ENCODE measurements at regions not wholly inside any gene's neighbourhood (a gene's known extent, or its start where the extent isn't known, plus 50 kb on each side); places are given as distances from the start of the nearest gene placed in this dataset.

- CTCF ChIA-PET: no interaction called here
- Histone ChIP-seq H2AFZ (ENCODE audit: low read depth, low read length) (no peak overlapping the region), H3K79me2 (ENCODE audit: control insufficient read depth, insufficient read depth, low read length) (no peaks in the 10 kb centered on the region), H3K4me3 (replicated peaks in 1 of 3; ENCODE audit: insufficient read depth in 1 of 3, low read depth in 1 of 3, low read length in 3 of 3) (no peak overlapping the region), H3K27ac (ENCODE audit: insufficient read depth, low read depth, low read length) (no peak overlapping the region), H3K9me1 (replicated peaks; ENCODE audit: control insufficient read depth, extremely low read depth, insufficient read depth, low read length) (no peaks in the 10 kb centered on the region), H3K4me2 (ENCODE audit: insufficient read depth, low read length) (no peak overlapping the region), H3K27me3 (ENCODE audit: control insufficient read depth in 2 of 2, insufficient read depth in 2 of 2, low read length in 2 of 2) (no peaks in the 10 kb centered on the region), H3K4me1 (ENCODE audit: control insufficient read depth, extremely low read depth, insufficient read depth, low read length) (no peaks in the 10 kb centered on the region), H3K36me3 (ENCODE audit: control insufficient read depth in 2 of 2, extremely low read depth in 1 of 2, insufficient read depth in 2 of 2, low read length in 2 of 2) (no peaks in the 10 kb centered on the region), H3K9ac (replicated peaks; ENCODE audit: extremely low read depth, insufficient read depth, low read length) (no peak overlapping the region), H4K20me1 (replicated peaks; ENCODE audit: control insufficient read depth, extremely low read depth, insufficient read depth, low read length) (no peaks in the 10 kb centered on the region), H3K9me3 (replicated peaks; ENCODE audit: control insufficient read depth, insufficient read depth, low read length) (no peaks in the 10 kb centered on the region)
- intact Hi-C loops (cut with micrococcal nuclease): no loop called here
- DNase-seq (ENCODE audit: low read depth, low spot score): no peak
- TF ChIP-seq CTCF (IDR thresholded peaks at IDR 0.05; ENCODE audit: extremely low read depth in 1 of 2, insufficient read depth in 1 of 2, low read depth in 1 of 2, low read length in 2 of 2): no peak
- TF ChIP-seq GATA2 (IDR thresholded peaks at IDR 0.05; ENCODE audit: insufficient read depth, insufficient read length, low read depth, low read length): no peak
- POLR2A ChIA-PET: no interaction called here
- FAIRE-seq: no peak
- dilution Hi-C loops (cut with MboI; ENCODE audit: extremely low pct_ligation_motif_present, low sequenced_read_pairs): no loop called here
- no TSS peak for BruUV-seq (replicated peaks)
Observed at GRCh38 chr1:192889082-192889481, 80.2 kb downstream of the RGS2 start.

GRCh38 chr1:192890134-192890533 lies 81.3 kb downstream of the RGS2 start:
- no peak for TF ChIP-seq EZH2 (IDR thresholded peaks at IDR 0.05; ENCODE audit: borderline replicate concordance, low read depth, low read length, severe bottlenecking)
- no peak for TF ChIP-seq CTCF (IDR thresholded peaks at IDR 0.05; ENCODE audit: extremely low read depth in 1 of 2, insufficient read depth in 1 of 2, low read depth in 1 of 2, low read length in 2 of 2)
- no peak for TF ChIP-seq MYC (IDR thresholded peaks at IDR 0.05; ENCODE audit: low read depth, low read length)
- TF ChIP-seq FOS (IDR thresholded peaks at IDR 0.05; ENCODE audit: borderline replicate concordance, insufficient read depth, low read length): no peak
- TF ChIP-seq GATA2 (IDR thresholded peaks at IDR 0.05; ENCODE audit: insufficient read depth, insufficient read length, low read depth, low read length): no peak
- no peak for TF ChIP-seq POLR2A (IDR thresholded peaks at IDR 0.05; ENCODE audit: low read depth, low read length)
- TF ChIP-seq JUN (IDR thresholded peaks at IDR 0.05; ENCODE audit: borderline replicate concordance, insufficient read depth, insufficient read length, low read depth): no peak
- TF ChIP-seq MAX (IDR thresholded peaks at IDR 0.05; ENCODE audit: insufficient read depth, insufficient read length): no peak
- TF ChIP-seq POLR2AphosphoS5 (IDR thresholded peaks at IDR 0.05; ENCODE audit: insufficient read depth, low read depth, low read length): no peak
- ChIA-PET POLR2A (no interaction called here), CTCF (no interaction called here)
- Histone ChIP-seq H3K27ac (ENCODE audit: insufficient read depth, low read depth, low read length) (no peak overlapping the region), H3K4me2 (ENCODE audit: insufficient read depth, low read length) (no peak overlapping the region), H3K36me3 (ENCODE audit: control insufficient read depth in 2 of 2, extremely low read depth in 1 of 2, insufficient read depth in 2 of 2, low read length in 2 of 2) (no peaks in the 10 kb centered on the region), H2AFZ (ENCODE audit: low read depth, low read length) (no peak overlapping the region), H3K79me2 (ENCODE audit: control insufficient read depth, insufficient read depth, low read length) (no peaks in the 10 kb centered on the region), H3K4me3 (replicated peaks in 1 of 3; ENCODE audit: insufficient read depth in 1 of 3, low read depth in 1 of 3, low read length in 3 of 3) (no peak overlapping the region), H3K9me3 (replicated peaks; ENCODE audit: control insufficient read depth, insufficient read depth, low read length) (no peaks in the 10 kb centered on the region), H3K4me1 (ENCODE audit: control insufficient read depth, extremely low read depth, insufficient read depth, low read length) (no peaks in the 10 kb centered on the region), H3K9me1 (replicated peaks; ENCODE audit: control insufficient read depth, extremely low read depth, insufficient read depth, low read length) (no peaks in the 10 kb centered on the region), H3K9ac (replicated peaks; ENCODE audit: extremely low read depth, insufficient read depth, low read length) (no peak overlapping the region), H4K20me1 (replicated peaks; ENCODE audit: control insufficient read depth, extremely low read depth, insufficient read depth, low read length) (no peaks in the 10 kb centered on the region), H3K27me3 (ENCODE audit: control insufficient read depth in 2 of 2, insufficient read depth in 2 of 2, low read length in 2 of 2) (no peaks in the 10 kb centered on the region)
- no TSS peak for BruUV-seq (replicated peaks)
- intact Hi-C loops (cut with micrococcal nuclease) (no loop called here), dilution Hi-C loops (cut with MboI; ENCODE audit: extremely low pct_ligation_motif_present, low sequenced_read_pairs) (no loop called here)
- DNase-seq (ENCODE audit: low read depth, low spot score) (no peak), FAIRE-seq (no peak)

Data from endothelial cell of umbilical vein (primary cell).